WERI-Rb-1 (cell line): ENCODE measurements at regions not wholly inside any gene's neighbourhood (a gene's known extent, or its start where the extent isn't known, plus 50 kb on each side); places are given as distances from the start of the nearest gene placed in this dataset.

Experiments
- DNase-seq: peaks from one replicate; pipeline ENCODE4 v3.0.0-alpha.2; 2020
- H3K27ac ChIP-seq: fragments of 250-450 bp; sonication (Bioruptor Pico); 2 replicates; pipeline ENCODE4 v1.5.1; 2020; ENCODE audit warnings: mild to moderate bottlenecking, moderate library complexity
- H3K27me3 ChIP-seq: fragments of 250-450 bp; sonication (Bioruptor Pico); 2 replicates; pipeline ENCODE4 v1.5.1; 2021; ENCODE audit warnings: mild to moderate bottlenecking, low read depth, moderate library complexity; ENCODE audit not compliant: insufficient read depth, severe bottlenecking
- H3K36me3 ChIP-seq: fragments of 250-450 bp; sonication (Bioruptor Pico); 2 replicates; pipeline ENCODE4 v1.5.1; 2020; ENCODE audit warnings: mild to moderate bottlenecking, moderate library complexity
- H3K4me3 ChIP-seq: 2 replicates; pipeline ENCODE4 v1.5.1; 2011; ENCODE audit warnings: low read depth, mild to moderate bottlenecking, control low read depth, low read length
- H3K9me3 ChIP-seq: fragments of 250-450 bp; sonication (Bioruptor Pico); 2 replicates; pipeline ENCODE4 v1.5.1; 2021; ENCODE audit warnings: mild to moderate bottlenecking, moderate library complexity; ENCODE audit not compliant: severe bottlenecking
- TF ChIP-seq, protein P1 (sequence below): IDR thresholded peaks from 2 replicates; pipeline ENCODE4 v1.5.1; 2011; ENCODE audit warnings: low read depth, mild to moderate bottlenecking, control low read depth, inconsistent platforms, low read length

DNA sequence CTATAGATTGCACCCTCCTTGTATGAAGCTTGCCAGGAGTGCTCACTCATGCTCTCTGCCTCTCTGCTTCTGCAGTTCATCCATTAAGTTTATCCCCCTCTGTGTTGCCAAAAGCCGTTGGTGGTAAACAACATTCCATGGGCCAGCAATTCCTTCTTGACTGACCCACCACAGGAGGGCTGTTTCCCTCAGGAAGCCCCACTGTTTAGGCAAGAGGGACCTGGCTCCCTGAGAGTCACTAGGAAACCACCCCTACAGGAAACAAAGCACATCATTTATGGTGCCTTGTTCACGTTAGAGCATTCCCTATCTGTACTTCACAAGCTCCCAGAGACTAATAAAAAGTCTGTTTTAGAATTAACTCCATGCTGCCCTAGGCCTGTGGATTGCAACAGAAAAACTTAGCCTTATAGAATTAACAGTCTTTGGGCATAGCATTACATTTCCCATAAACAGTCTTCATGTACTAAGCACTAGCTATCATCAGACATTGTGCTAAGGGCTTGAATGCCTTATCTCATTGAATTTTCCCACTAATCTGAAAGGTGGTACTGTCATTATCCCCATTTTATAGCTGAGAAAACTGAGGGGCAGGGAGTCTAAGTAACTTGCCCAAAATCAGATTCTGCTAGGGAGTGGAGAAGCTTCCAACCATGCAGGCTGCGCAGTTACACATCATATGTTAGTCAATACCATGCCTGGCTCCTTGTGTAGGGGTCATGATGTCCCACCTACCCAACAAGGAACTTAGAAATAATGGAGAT, 149.9 kb downstream of the SHQ1 start:
- Histone ChIP-seq H3K36me3 (no peaks in the 10 kb centered on the region), H3K4me3 (no peak overlapping the region), H3K9me3 (no peaks in the 10 kb centered on the region), H3K27me3 (no peaks in the 10 kb centered on the region), H3K27ac (no peak overlapping the region)
- TF ChIP-seq, protein P1, sequence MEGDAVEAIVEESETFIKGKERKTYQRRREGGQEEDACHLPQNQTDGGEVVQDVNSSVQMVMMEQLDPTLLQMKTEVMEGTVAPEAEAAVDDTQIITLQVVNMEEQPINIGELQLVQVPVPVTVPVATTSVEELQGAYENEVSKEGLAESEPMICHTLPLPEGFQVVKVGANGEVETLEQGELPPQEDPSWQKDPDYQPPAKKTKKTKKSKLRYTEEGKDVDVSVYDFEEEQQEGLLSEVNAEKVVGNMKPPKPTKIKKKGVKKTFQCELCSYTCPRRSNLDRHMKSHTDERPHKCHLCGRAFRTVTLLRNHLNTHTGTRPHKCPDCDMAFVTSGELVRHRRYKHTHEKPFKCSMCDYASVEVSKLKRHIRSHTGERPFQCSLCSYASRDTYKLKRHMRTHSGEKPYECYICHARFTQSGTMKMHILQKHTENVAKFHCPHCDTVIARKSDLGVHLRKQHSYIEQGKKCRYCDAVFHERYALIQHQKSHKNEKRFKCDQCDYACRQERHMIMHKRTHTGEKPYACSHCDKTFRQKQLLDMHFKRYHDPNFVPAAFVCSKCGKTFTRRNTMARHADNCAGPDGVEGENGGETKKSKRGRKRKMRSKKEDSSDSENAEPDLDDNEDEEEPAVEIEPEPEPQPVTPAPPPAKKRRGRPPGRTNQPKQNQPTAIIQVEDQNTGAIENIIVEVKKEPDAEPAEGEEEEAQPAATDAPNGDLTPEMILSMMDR: no peak
- DNase-seq: no peak

GRCh38 chr3:72697717-72698116, 150.5 kb downstream of the SHQ1 start:
- no peaks in the 10 kb centered on the region for H3K36me3 ChIP-seq
- no peaks in the 10 kb centered on the region for H3K27me3 ChIP-seq
- no peak overlapping the region for H3K4me3 ChIP-seq
- no peak overlapping the region for H3K27ac ChIP-seq
- TF ChIP-seq, protein P1: no peak
- DNase-seq: no peak
- H3K9me3 ChIP-seq: no peaks in the 10 kb centered on the region

DNA sequence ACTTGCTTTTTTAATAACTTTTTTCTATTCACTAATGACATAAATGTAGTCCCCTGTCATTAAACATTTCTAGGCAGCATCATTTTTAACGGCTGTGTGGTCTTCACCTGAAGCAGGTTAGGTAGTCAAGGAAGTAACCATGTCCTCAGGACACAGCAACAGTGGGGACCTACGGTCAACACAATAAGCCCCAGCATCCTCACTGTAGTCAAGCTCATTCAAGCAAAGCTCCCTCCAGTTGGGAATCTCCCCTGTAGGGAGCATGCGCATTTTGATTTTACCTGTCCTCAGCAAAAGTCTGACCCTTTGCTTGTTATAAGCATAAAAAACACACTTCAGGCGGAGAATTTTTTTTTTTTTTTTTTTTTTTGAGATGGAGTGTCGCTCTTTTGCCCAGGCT, 151.4 kb downstream of the SHQ1 start:
- Histone ChIP-seq H3K27me3 (no peaks in the 10 kb centered on the region), H3K4me3 (no peak overlapping the region), H3K36me3 (no peaks in the 10 kb centered on the region), H3K27ac (no peak overlapping the region), H3K9me3 (no peaks in the 10 kb centered on the region)
- DNase-seq: no peak
- TF ChIP-seq, protein P1: no peak

DNA sequence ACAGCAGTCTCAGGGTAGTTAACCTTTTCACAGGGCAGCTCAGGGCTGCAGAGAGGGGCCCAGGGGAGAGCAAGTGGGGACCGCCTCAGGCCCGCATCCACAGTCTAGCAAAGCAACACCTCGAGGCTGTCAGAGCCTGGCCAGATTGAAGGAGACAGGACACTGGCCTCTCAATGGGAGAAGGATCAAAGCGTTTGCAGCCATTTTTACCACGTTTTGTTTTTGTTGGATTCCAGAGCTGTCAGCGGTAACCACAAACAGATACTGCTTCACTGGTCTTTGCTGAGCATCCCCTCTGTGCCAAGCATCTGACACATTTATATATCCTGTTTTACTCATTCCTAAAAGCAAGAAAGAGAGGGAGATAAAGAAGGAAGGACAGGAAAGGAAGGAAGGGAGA, 153.8 kb downstream of the SHQ1 start:
- no peaks in the 10 kb centered on the region for H3K27me3 ChIP-seq
- no peak overlapping the region for H3K4me3 ChIP-seq
- H3K9me3 ChIP-seq: no peaks in the 10 kb centered on the region
- DNase-seq: no peak
- no peak overlapping the region for H3K27ac ChIP-seq
- H3K36me3 ChIP-seq: no peaks in the 10 kb centered on the region
- TF ChIP-seq, protein P1: no peak

- no peak for DNase-seq
- no peak overlapping the region for H3K27ac ChIP-seq
- TF ChIP-seq, protein P1: no peak
- H3K4me3 ChIP-seq: no peak overlapping the region
- no peaks in the 10 kb centered on the region for H3K27me3 ChIP-seq
- no peaks in the 10 kb centered on the region for H3K9me3 ChIP-seq
- H3K36me3 ChIP-seq: no peaks in the 10 kb centered on the region
Measured at GRCh38 chr3:72692990-72693389, 155.3 kb downstream of the SHQ1 start.

DNA sequence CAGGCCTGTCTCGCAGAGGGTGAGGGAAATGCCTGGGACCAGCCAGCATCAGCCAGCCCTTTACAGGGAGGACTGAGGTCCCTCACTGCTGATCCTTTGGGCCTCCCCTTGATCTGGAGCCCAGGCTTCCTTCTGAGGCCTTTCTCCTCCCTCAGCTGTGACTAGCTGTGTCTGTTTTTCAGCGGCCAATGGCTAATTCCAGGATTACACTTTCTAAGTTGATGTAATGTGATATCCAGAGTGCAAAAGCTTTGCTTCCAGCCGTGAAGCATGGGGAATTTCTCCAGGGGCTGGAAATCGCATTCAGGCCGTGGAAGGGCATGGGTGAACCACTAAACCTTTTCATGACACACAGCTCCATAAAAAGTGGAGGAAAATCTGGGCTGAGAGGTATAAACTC, 157.6 kb downstream of the SHQ1 start:
- H3K9me3 ChIP-seq: no peaks in the 10 kb centered on the region
- peak; percentile 67 for DNase-seq

More for the DNA sequence above, 157.6 kb downstream of the SHQ1 start:
- Histone ChIP-seq H3K27ac (no peak overlapping the region), H3K27me3 (no peaks in the 10 kb centered on the region), H3K4me3 (no peak overlapping the region), H3K36me3 (no peaks in the 10 kb centered on the region)
- TF ChIP-seq, protein P1: no peak
